Psoas muscle (tissue), 7 donors: ENCODE measurements at regions not wholly inside any gene's neighbourhood (a gene's known extent, or its start where the extent isn't known, plus 50 kb on each side); places are given as distances from the start of the nearest gene placed in this dataset.

ENCODE experiments used
- ATAC-seq, 4 donors: fragments of 200-7000 bp; cut with Tn5 transposase; one replicate each; pipeline ENCODE4 v1.9.1; 2020; ENCODE audit warnings: moderate library complexity in 3 of 4, mild to moderate bottlenecking in 2 of 4
- DNase-seq, 2 donors: peaks; one replicate each; pipeline ENCODE4 v3.0.0-alpha.2; 2020
- H3K27ac ChIP-seq: fragments of 200-600 bp; one replicate; pipeline ENCODE4 v1.8.0; 2022
- H3K27me3 ChIP-seq, 3 donors: fragments of 200-600 bp in 1 of 3; one replicate each; pipeline versions ENCODE4 v1.6.1 to v1.8.0; 2013 to 2022; ENCODE audit warnings: low read length in 2 of 3, mild to moderate bottlenecking in 2 of 3, moderate library complexity in 1 of 3; ENCODE audit not compliant: insufficient read depth in 3 of 3
- H3K36me3 ChIP-seq, 2 donors: fragments of 200-600 bp in 1 of 2; one replicate each; pipeline versions ENCODE4 v1.6.1 to v1.8.0; 2013 to 2022; ENCODE audit warnings: low read depth in 1 of 2, mild to moderate bottlenecking in 1 of 2, moderate library complexity in 1 of 2; ENCODE audit not compliant: insufficient read depth in 1 of 2
- H3K4me1 ChIP-seq: fragments of 200-600 bp; one replicate; pipeline ENCODE4 v1.8.0; 2022
- H3K4me3 ChIP-seq: fragments of 200-600 bp; one replicate; pipeline ENCODE4 v1.8.0; 2022; ENCODE audit warnings: mild to moderate bottlenecking
- H3K9me3 ChIP-seq: fragments of 200-600 bp; one replicate; pipeline ENCODE4 v1.8.0; 2022
- CTCF ChIP-seq: fragments of 200-600 bp; IDR thresholded peaks from one replicate; pipeline ENCODE4 v1.8.0; 2022; ENCODE audit warnings: antibody characterized with exemption
- WGBS, 3 donors: extraction: QIAGEN DNeasy Blood & Tissue Kit; methylation state at CpG; one replicate each; pipeline versions ENCODE4 v1.1.6 to v1.1.7; 2013; 5-methylcytosine and 5-hydroxymethylcytosine counted together
- intact Hi-C, 2 donors: fragments of 100-400 bp; cut with DNase I; formaldehyde crosslinking; loops; one replicate each; pipeline versions ENCODE4 v1.11.0 to v1.14.2; 2022
- donor health status: healthy with polysubstance abuse.
- donor health status: DM: no; HTN: no; CAD: no; lungs with moderate emphysema.
- donor health status: Bipolar disorder and iron deficiency.
- donor health status: healthy.
- donor health status: DM: yes; HTN: yes; CAD: no.
- donor health status: DM: no; HTN: no; CAD: no.
- donor health status: DM: yes; HTN: yes; CAD: no.

- H3K4me3 ChIP-seq: no peak overlapping the region
- intact Hi-C loops: no loop called here
- no peaks in the 10 kb centered on the region for H3K9me3 ChIP-seq
- TF ChIP-seq CTCF: no peak
- H3K36me3 ChIP-seq: no peaks in the 10 kb centered on the region
- no peaks in the 10 kb centered on the region for H3K27me3 ChIP-seq
- 84 to 91% (median 87%) methylated on average over 2 of the region's 2 CpGs for WGBS, 3 donors
- no peak for DNase-seq
- H3K27ac ChIP-seq: no peak overlapping the region
- no peak for ATAC-seq
- no peaks in the 10 kb centered on the region for H3K4me1 ChIP-seq
Measured at GRCh38 chr21:17351766-17352165, 161.1 kb upstream of the CXADR start.

- Histone ChIP-seq H3K4me1 (no peaks in the 10 kb centered on the region), H3K4me3 (no peak overlapping the region), H3K27me3 (no peaks in the 10 kb centered on the region), H3K36me3 (no peaks in the 10 kb centered on the region), H3K27ac (no peak overlapping the region), H3K9me3 (no peaks in the 10 kb centered on the region)
- TF ChIP-seq CTCF: no peak
- WGBS, 3 donors: 37 to 67% (median 58%) methylated on average over 3 of the region's 3 CpGs
- ATAC-seq (no peak), DNase-seq (no peak)
- intact Hi-C loops: no loop called here
Measured at GRCh38 chr21:17352996-17353655, 159.7 kb upstream of the CXADR start.

GRCh38 chr21:17359781-17360180 is 153.1 kb upstream of the CXADR start:
- no peak overlapping the region for H3K4me3 ChIP-seq
- no peaks in the 10 kb centered on the region for H3K36me3 ChIP-seq
- no peak for ATAC-seq
- no peaks in the 10 kb centered on the region for H3K9me3 ChIP-seq
- no peak for TF ChIP-seq CTCF
- DNase-seq: no peak
- no peaks in the 10 kb centered on the region for H3K4me1 ChIP-seq
- no peaks in the 10 kb centered on the region for H3K27me3 ChIP-seq
- WGBS, 3 donors: 74 to 80% (median 75%) methylated on average over 2 of the region's 2 CpGs
- H3K27ac ChIP-seq: no peak overlapping the region
- intact Hi-C loops: no loop called here

GRCh38 chr21:17368748-17369363 is 144.0 kb upstream of the CXADR start:
- 49 to 53% (median 52%) methylated on average over 3 of the region's 3 CpGs for WGBS, 3 donors
- DNase-seq: no peak

More at GRCh38 chr21:17368748-17369363, 144.0 kb upstream of the CXADR start:
- intact Hi-C loops: no loop called here
- Histone ChIP-seq H3K9me3 (no peaks in the 10 kb centered on the region), H3K4me3 (no peak overlapping the region), H3K4me1 (no peaks in the 10 kb centered on the region), H3K27ac (no peak overlapping the region), H3K36me3 (no peaks in the 10 kb centered on the region), H3K27me3 (no peaks in the 10 kb centered on the region)
- ATAC-seq: no peak
- no peak for TF ChIP-seq CTCF
